ENCODE measurements at regions not wholly inside any gene's neighbourhood (a gene's known extent, or its start where the extent isn't known, plus 50 kb on each side); places are given as distances from the start of the nearest gene placed in this dataset.
"Not testable (repeated sequence)": the region's sequence is repeated elsewhere in the genome, so short reads cannot be mapped to it uniquely, and the experiment has no call there.

DNA sequence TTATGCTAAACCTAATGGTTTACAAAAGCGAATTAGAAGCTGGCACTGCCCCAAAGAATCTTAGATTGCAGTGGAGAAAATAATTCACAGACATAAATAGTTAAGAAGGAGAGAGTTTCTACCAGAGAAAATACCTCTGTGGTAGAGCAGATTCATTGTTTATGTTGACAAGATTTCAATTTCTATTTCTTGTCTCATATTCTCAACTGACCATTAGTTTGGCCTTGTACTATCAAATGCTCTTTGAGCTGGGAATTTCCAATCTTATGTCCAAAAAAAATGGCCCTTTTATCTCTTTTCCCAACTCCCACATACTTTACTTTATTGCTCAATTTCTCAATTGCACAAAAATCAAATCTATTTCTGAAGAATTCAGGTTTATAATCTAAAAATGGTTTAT lies 804.1 kb upstream of the CITED2 start:
- Histone ChIP-seq H3K27ac (ENCODE audit: low read depth, low read length) (no peak overlapping the region), H3K9ac (ENCODE audit: low read depth, low read length) (no peak overlapping the region), H3K9me3 (ENCODE audit: insufficient read depth, low read depth, low read length) (no peaks in the 10 kb centered on the region), H3K4me1 (ENCODE audit: insufficient read depth, low read length) (no peaks in the 10 kb centered on the region), H3K4me3 (ENCODE audit: low read length) (no peak overlapping the region), H3K36me3 (ENCODE audit: insufficient read depth, low read length) (no peaks in the 10 kb centered on the region), H3K27me3 (ENCODE audit: insufficient read depth, low read length) (no peaks in the 10 kb centered on the region)
- WGBS: no CpG with 5 or more reads among the region's 1 CpG

- H3K4me3 ChIP-seq (ENCODE audit: low read length): no peak overlapping the region
- whole genome bisulfite sequencing: 96% methylated on average over 1 of the region's 1 CpG
- H3K27me3 ChIP-seq (ENCODE audit: insufficient read depth, low read length): no peaks in the 10 kb centered on the region
- no peaks in the 10 kb centered on the region for H3K9me3 ChIP-seq (ENCODE audit: insufficient read depth, low read depth, low read length)
- H3K9ac ChIP-seq (ENCODE audit: low read depth, low read length): no peak overlapping the region
- H3K36me3 ChIP-seq (ENCODE audit: insufficient read depth, low read length): no peaks in the 10 kb centered on the region
- H3K27ac ChIP-seq (ENCODE audit: low read depth, low read length): no peak overlapping the region
- no peaks in the 10 kb centered on the region for H3K4me1 ChIP-seq (ENCODE audit: insufficient read depth, low read length)
Observed at GRCh38 chr6:140176306-140176705, 801.9 kb upstream of the CITED2 start.

DNA sequence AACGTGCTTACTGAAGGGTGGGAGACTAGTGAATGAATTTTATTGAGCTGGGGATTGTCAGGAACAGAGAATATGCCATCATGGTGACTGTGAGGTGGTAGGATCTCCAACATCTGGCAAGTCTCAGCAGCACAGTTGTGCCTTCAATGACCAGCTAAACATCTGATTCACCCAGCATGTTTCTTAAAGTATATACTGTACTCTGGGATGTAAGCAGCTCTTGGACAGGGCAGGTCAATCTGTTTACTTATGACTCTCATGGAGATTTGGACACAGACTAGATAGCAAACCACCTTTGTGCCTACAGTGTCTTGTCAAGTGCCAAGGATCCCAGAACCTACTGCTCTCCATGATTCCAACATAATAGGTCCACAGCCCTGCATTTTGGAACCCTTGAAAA lies 801.0 kb upstream of the CITED2 start:
- 93% methylated on average over 1 of the region's 1 CpG for WGBS
- H3K9me3 ChIP-seq (ENCODE audit: insufficient read depth, low read depth, low read length): no peaks in the 10 kb centered on the region
- no peaks in the 10 kb centered on the region for H3K4me1 ChIP-seq (ENCODE audit: insufficient read depth, low read length)
- H3K4me3 ChIP-seq (ENCODE audit: low read length): no peak overlapping the region
- H3K36me3 ChIP-seq (ENCODE audit: insufficient read depth, low read length): no peaks in the 10 kb centered on the region
- no peak overlapping the region for H3K27ac ChIP-seq (ENCODE audit: low read depth, low read length)
- no peaks in the 10 kb centered on the region for H3K27me3 ChIP-seq (ENCODE audit: insufficient read depth, low read length)
- no peak overlapping the region for H3K9ac ChIP-seq (ENCODE audit: low read depth, low read length)

GRCh38 chr6:140174524-140174923 lies 800.1 kb upstream of the CITED2 start:
- Histone ChIP-seq H3K36me3 (ENCODE audit: insufficient read depth, low read length) (no peaks in the 10 kb centered on the region), H3K4me1 (ENCODE audit: insufficient read depth, low read length) (no peaks in the 10 kb centered on the region), H3K9me3 (ENCODE audit: insufficient read depth, low read depth, low read length) (no peaks in the 10 kb centered on the region), H3K4me3 (ENCODE audit: low read length) (no peak overlapping the region), H3K27ac (ENCODE audit: low read depth, low read length) (no peak overlapping the region), H3K27me3 (ENCODE audit: insufficient read depth, low read length) (no peaks in the 10 kb centered on the region), H3K9ac (ENCODE audit: low read depth, low read length) (no peak overlapping the region)
- 100% methylated on average over 2 of the region's 2 CpGs for WGBS

- Histone ChIP-seq H3K27me3 (ENCODE audit: insufficient read depth, low read length) (no peaks in the 10 kb centered on the region), H3K4me3 (ENCODE audit: low read length) (no peak overlapping the region)
- 100% methylated on average over 2 of the region's 3 CpGs for WGBS
Observed at GRCh38 chr6:140168365-140168764, 793.9 kb upstream of the CITED2 start.

DNA sequence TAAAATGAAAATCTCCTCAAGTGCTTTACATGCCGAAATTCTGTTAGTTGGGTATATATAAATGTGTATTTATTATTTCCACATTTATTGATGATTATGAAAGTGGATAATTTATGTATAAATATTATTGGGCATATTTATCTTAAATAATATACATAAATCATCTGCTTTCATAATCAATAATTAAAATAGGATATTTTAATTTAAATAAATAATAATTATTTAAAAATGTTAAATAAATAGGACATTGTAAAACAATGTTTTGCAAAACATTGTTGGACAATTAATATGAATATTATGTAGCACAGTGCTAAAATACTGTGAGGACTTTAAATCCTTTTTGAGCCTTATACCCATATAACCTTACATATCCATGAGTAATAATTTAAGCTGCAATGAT lies 786.5 kb upstream of the CITED2 start:
- Histone ChIP-seq H3K27ac (ENCODE audit: low read depth, low read length) (no peak overlapping the region), H3K9me3 (ENCODE audit: insufficient read depth, low read depth, low read length) (no peaks in the 10 kb centered on the region), H3K9ac (ENCODE audit: low read depth, low read length) (no peak overlapping the region), H3K27me3 (ENCODE audit: insufficient read depth, low read length) (no peaks in the 10 kb centered on the region), H3K4me3 (ENCODE audit: low read length) (no peak overlapping the region), H3K36me3 (ENCODE audit: insufficient read depth, low read length) (no peaks in the 10 kb centered on the region), H3K4me1 (ENCODE audit: insufficient read depth, low read length) (no peaks in the 10 kb centered on the region)
- no CpG with 5 or more reads among the region's 1 CpG for WGBS

More at GRCh38 chr6:140168365-140168764, 793.9 kb upstream of the CITED2 start:
- H3K36me3 ChIP-seq (ENCODE audit: insufficient read depth, low read length): no peaks in the 10 kb centered on the region
- H3K27ac ChIP-seq (ENCODE audit: low read depth, low read length): no peak overlapping the region
- H3K9me3 ChIP-seq (ENCODE audit: insufficient read depth, low read depth, low read length): no peaks in the 10 kb centered on the region
- no peak overlapping the region for H3K9ac ChIP-seq (ENCODE audit: low read depth, low read length)
- no peaks in the 10 kb centered on the region for H3K4me1 ChIP-seq (ENCODE audit: insufficient read depth, low read length)

- H3K9me3 ChIP-seq (ENCODE audit: insufficient read depth, low read depth, low read length): no peaks in the 10 kb centered on the region
- WGBS: 98% methylated on average over 2 of the region's 3 CpGs
- H3K27ac ChIP-seq (ENCODE audit: low read depth, low read length): no peak overlapping the region
- no peaks in the 10 kb centered on the region for H3K4me1 ChIP-seq (ENCODE audit: insufficient read depth, low read length)
- H3K27me3 ChIP-seq (ENCODE audit: insufficient read depth, low read length): no peaks in the 10 kb centered on the region
- no peak overlapping the region for H3K9ac ChIP-seq (ENCODE audit: low read depth, low read length)
- no peaks in the 10 kb centered on the region for H3K36me3 ChIP-seq (ENCODE audit: insufficient read depth, low read length)
- H3K4me3 ChIP-seq (ENCODE audit: low read length): no peak overlapping the region
Observed at GRCh38 chr6:140160494-140160893, 786.0 kb upstream of the CITED2 start.

GRCh38 chr6:140156131-140156530 lies 781.7 kb upstream of the CITED2 start:
- 94% methylated on average over 6 of the region's 6 CpGs for WGBS
- no peaks in the 10 kb centered on the region for H3K27me3 ChIP-seq (ENCODE audit: insufficient read depth, low read length)
- no peaks in the 10 kb centered on the region for H3K9me3 ChIP-seq (ENCODE audit: insufficient read depth, low read depth, low read length)

GRCh38 chr6:140155451-140156126 lies 781.1 kb upstream of the CITED2 start:
- no peaks in the 10 kb centered on the region for H3K9me3 ChIP-seq (ENCODE audit: insufficient read depth, low read depth, low read length)
- no peaks in the 10 kb centered on the region for H3K27me3 ChIP-seq (ENCODE audit: insufficient read depth, low read length)

More at GRCh38 chr6:140156131-140156530, 781.7 kb upstream of the CITED2 start:
- H3K9ac ChIP-seq (ENCODE audit: low read depth, low read length): no peak overlapping the region
- no peak overlapping the region for H3K4me3 ChIP-seq (ENCODE audit: low read length)
- H3K27ac ChIP-seq (ENCODE audit: low read depth, low read length): no peak overlapping the region
- H3K36me3 ChIP-seq (ENCODE audit: insufficient read depth, low read length): no peaks in the 10 kb centered on the region
- no peaks in the 10 kb centered on the region for H3K4me1 ChIP-seq (ENCODE audit: insufficient read depth, low read length)

GRCh38 chr6:140153703-140154102 lies 779.3 kb upstream of the CITED2 start:
- Histone ChIP-seq H3K27ac (ENCODE audit: low read depth, low read length) (no peak overlapping the region), H3K9me3 (ENCODE audit: insufficient read depth, low read depth, low read length) (no peaks in the 10 kb centered on the region), H3K9ac (ENCODE audit: low read depth, low read length) (no peak overlapping the region), H3K27me3 (ENCODE audit: insufficient read depth, low read length) (no peaks in the 10 kb centered on the region), H3K36me3 (ENCODE audit: insufficient read depth, low read length) (no peaks in the 10 kb centered on the region), H3K4me3 (ENCODE audit: low read length) (no peak overlapping the region), H3K4me1 (ENCODE audit: insufficient read depth, low read length) (no peaks in the 10 kb centered on the region)
- 90% methylated on average over 1 of the region's 1 CpG for WGBS

More at GRCh38 chr6:140155451-140156126, 781.1 kb upstream of the CITED2 start:
- no peaks in the 10 kb centered on the region for H3K36me3 ChIP-seq (ENCODE audit: insufficient read depth, low read length)
- no peaks in the 10 kb centered on the region for H3K4me1 ChIP-seq (ENCODE audit: insufficient read depth, low read length)
- H3K9ac ChIP-seq (ENCODE audit: low read depth, low read length): no peak overlapping the region
- H3K27ac ChIP-seq (ENCODE audit: low read depth, low read length): no peak overlapping the region
- no peak overlapping the region for H3K4me3 ChIP-seq (ENCODE audit: low read length)

GRCh38 chr6:140147825-140148814 lies 773.7 kb upstream of the CITED2 start:
- not testable (repeated sequence) for H3K36me3 ChIP-seq (ENCODE audit: insufficient read depth, low read length); H3K4me3 ChIP-seq (ENCODE audit: low read length); H3K4me1 ChIP-seq (ENCODE audit: insufficient read depth, low read length); H3K9me3 ChIP-seq (ENCODE audit: insufficient read depth, low read depth, low read length); H3K27ac ChIP-seq (ENCODE audit: low read depth, low read length); H3K9ac ChIP-seq (ENCODE audit: low read depth, low read length); H3K27me3 ChIP-seq (ENCODE audit: insufficient read depth, low read length)
- WGBS: 97% methylated on average over 67 of the region's 67 CpGs
